ENCODE measurements at regions not wholly inside any gene's neighbourhood (a gene's known extent, or its start where the extent isn't known, plus 50 kb on each side); places are given as distances from the start of the nearest gene placed in this dataset.

DNA sequence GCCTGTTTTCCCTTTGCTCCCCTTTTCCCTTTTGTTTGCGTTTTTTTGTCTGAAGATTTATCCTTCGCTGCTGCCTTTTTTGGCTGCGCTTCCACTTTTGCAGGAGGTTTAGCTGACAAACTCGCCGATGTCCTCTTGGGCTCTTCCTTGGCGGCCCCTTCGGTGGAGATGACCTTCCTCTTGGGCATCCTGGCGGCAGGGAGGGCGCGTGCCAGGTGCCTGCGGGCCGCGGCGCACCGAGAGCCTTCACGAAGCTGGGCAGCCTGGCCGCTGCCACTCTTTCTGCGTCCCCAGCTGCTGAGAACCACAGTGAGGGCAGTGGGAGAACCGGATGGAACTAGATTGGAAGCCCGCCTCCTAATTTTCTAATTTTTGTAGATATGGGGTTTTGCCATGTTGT lies 197.1 kb upstream of the C2CD4B start:
- no peaks in the 10 kb centered on the region for H3K36me3 ChIP-seq (ENCODE audit: insufficient read depth, low read length)
- ChIA-PET CTCF (ENCODE audit: unreplicated experiment) (no interaction called here), POLR2A (no interaction called here)
- H3K79me2 ChIP-seq (ENCODE audit: insufficient read depth, low read depth, low read length), result no peaks in the 10 kb centered on the region
- no peaks in the 10 kb centered on the region for H3K4me1 ChIP-seq (ENCODE audit: insufficient read depth, low read length, poor library complexity, severe bottlenecking)
- H2AFZ ChIP-seq (ENCODE audit: low read length), result no peak overlapping the region
- no TSS peak for BruUV-seq (replicated peaks)
- no peak overlapping the region for H3K4me3 ChIP-seq (ENCODE audit: low read depth, low read length, poor library complexity, severe bottlenecking)
- no peak overlapping the region for H3K4me2 ChIP-seq (ENCODE audit: low read length)
- no peak for TF ChIP-seq EZH2phosphoT487 (IDR thresholded peaks at IDR 0.05; ENCODE audit: borderline replicate concordance, low read depth, low read length)
- DNase-seq (ENCODE audit: low spot score), result no peak
- H4K20me1 ChIP-seq (ENCODE audit: insufficient read depth, low read length), result no peaks in the 10 kb centered on the region
- H3K9me3 ChIP-seq (ENCODE audit: low read length), result no peaks in the 10 kb centered on the region
- no peaks in the 10 kb centered on the region for H3K9me2 ChIP-seq (ENCODE audit: insufficient read depth, low read length)
- H3K27ac ChIP-seq (ENCODE audit: low read depth, low read length, poor library complexity, severe bottlenecking), result no peak overlapping the region
- intact Hi-C loops (cut with micrococcal nuclease; ENCODE audit: unreplicated experiment), result no loop called here

DNA sequence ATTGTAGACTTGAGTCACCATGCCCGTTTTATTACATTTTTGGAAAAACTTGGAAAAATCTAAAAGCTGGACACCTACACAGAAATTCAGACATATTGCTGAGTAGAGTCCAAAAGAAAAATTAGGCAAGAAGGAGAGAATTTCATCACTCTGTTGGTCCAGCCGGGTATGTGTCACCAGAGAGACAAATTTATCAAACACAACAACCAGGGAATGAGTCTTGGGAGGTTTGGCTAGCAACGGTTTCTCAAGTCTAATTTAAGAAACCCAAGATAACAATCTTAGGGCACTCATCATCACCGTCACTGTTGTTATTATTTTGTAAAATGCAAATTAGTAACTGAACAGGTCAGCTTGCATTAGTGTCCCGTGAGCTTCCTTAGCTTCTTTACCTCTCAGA lies 197.5 kb upstream of the C2CD4B start:
- CTCF ChIA-PET (ENCODE audit: unreplicated experiment), result no interaction called here

DNA sequence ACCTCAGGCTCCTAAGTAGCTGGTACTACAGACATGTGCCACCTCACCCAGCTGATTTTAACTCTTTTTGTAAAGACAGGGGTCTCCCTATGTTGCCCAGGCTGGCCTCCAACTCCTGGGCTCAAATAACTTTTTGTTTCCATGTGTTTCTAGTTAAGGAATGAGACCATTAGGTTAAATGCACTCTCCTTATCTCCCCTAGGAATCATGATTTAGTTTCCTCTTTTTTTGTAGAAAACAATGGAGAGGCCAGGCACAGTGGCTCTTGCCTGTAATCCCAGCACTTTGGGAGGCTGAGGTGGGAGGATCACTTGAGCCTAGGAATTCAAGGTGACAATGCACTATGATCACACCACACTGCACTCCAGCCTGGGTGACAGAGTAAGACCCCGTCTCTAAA lies 198.8 kb upstream of the C2CD4B start:
- Histone ChIP-seq H3K36me3 (ENCODE audit: insufficient read depth, low read length) (no peaks in the 10 kb centered on the region), H3K9me3 (ENCODE audit: low read length) (no peaks in the 10 kb centered on the region), H4K20me1 (ENCODE audit: insufficient read depth, low read length) (no peaks in the 10 kb centered on the region), H2AFZ (ENCODE audit: low read length) (no peak overlapping the region), H3K4me1 (ENCODE audit: insufficient read depth, low read length, poor library complexity, severe bottlenecking) (no peaks in the 10 kb centered on the region), H3K79me2 (ENCODE audit: insufficient read depth, low read depth, low read length) (no peaks in the 10 kb centered on the region), H3K4me2 (ENCODE audit: low read length) (no peak overlapping the region), H3K27ac (ENCODE audit: low read depth, low read length, poor library complexity, severe bottlenecking) (no peak overlapping the region), H3K4me3 (ENCODE audit: low read depth, low read length, poor library complexity, severe bottlenecking) (no peak overlapping the region), H3K9me2 (ENCODE audit: insufficient read depth, low read length) (no peaks in the 10 kb centered on the region)
- POLR2A ChIA-PET, result no interaction called here
- no TSS peak for BruUV-seq (replicated peaks)
- DNase-seq (ENCODE audit: low spot score), result no peak
- TF ChIP-seq, protein P1, sequence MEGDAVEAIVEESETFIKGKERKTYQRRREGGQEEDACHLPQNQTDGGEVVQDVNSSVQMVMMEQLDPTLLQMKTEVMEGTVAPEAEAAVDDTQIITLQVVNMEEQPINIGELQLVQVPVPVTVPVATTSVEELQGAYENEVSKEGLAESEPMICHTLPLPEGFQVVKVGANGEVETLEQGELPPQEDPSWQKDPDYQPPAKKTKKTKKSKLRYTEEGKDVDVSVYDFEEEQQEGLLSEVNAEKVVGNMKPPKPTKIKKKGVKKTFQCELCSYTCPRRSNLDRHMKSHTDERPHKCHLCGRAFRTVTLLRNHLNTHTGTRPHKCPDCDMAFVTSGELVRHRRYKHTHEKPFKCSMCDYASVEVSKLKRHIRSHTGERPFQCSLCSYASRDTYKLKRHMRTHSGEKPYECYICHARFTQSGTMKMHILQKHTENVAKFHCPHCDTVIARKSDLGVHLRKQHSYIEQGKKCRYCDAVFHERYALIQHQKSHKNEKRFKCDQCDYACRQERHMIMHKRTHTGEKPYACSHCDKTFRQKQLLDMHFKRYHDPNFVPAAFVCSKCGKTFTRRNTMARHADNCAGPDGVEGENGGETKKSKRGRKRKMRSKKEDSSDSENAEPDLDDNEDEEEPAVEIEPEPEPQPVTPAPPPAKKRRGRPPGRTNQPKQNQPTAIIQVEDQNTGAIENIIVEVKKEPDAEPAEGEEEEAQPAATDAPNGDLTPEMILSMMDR (conservative IDR thresholded peaks at IDR 0.05; ENCODE audit: low read length), result no peak
- no peak for TF ChIP-seq EZH2phosphoT487 (IDR thresholded peaks at IDR 0.05; ENCODE audit: borderline replicate concordance, low read depth, low read length)
- intact Hi-C loops (cut with micrococcal nuclease; ENCODE audit: unreplicated experiment), result no loop called here
- CTCF ChIA-PET (ENCODE audit: unreplicated experiment), result no interaction called here

More for the DNA sequence above, 197.5 kb upstream of the C2CD4B start:
- Histone ChIP-seq H3K9me3 (ENCODE audit: low read length) (no peaks in the 10 kb centered on the region), H3K4me1 (ENCODE audit: insufficient read depth, low read length, poor library complexity, severe bottlenecking) (no peaks in the 10 kb centered on the region), H2AFZ (ENCODE audit: low read length) (no peak overlapping the region), H4K20me1 (ENCODE audit: insufficient read depth, low read length) (no peaks in the 10 kb centered on the region), H3K27ac (ENCODE audit: low read depth, low read length, poor library complexity, severe bottlenecking) (no peak overlapping the region), H3K9me2 (ENCODE audit: insufficient read depth, low read length) (no peaks in the 10 kb centered on the region), H3K79me2 (ENCODE audit: insufficient read depth, low read depth, low read length) (no peaks in the 10 kb centered on the region), H3K36me3 (ENCODE audit: insufficient read depth, low read length) (no peaks in the 10 kb centered on the region), H3K4me2 (ENCODE audit: low read length) (no peak overlapping the region), H3K4me3 (ENCODE audit: low read depth, low read length, poor library complexity, severe bottlenecking) (no peak overlapping the region)
- BruUV-seq (replicated peaks), result no TSS peak
- DNase-seq (ENCODE audit: low spot score), result no peak
- TF ChIP-seq EZH2phosphoT487 (IDR thresholded peaks at IDR 0.05; ENCODE audit: borderline replicate concordance, low read depth, low read length), result no peak
- TF ChIP-seq, protein P1 (conservative IDR thresholded peaks at IDR 0.05; ENCODE audit: low read length), result no peak
- POLR2A ChIA-PET, result no interaction called here
- intact Hi-C loops (cut with micrococcal nuclease; ENCODE audit: unreplicated experiment), result no loop called here
